SK-N-SH treated with all-trans-retinoic acid at 6 μM for 48 hours (cell line): ENCODE measurements at regions not wholly inside any gene's neighbourhood (a gene's known extent, or its start where the extent isn't known, plus 50 kb on each side); places are given as distances from the start of the nearest gene placed in this dataset.

Source experiments
- ARNTL ChIP-seq: fragments of 450-650 bp; formaldehyde crosslinking; IDR thresholded peaks from 2 replicates; pipeline ENCODE4 v1.5.0; 2020; ENCODE audit warnings: low read depth, mild to moderate bottlenecking, moderate library complexity, borderline replicate concordance
- BACH2 ChIP-seq: fragments of 250-450 bp; sonication (Bioruptor Pico); IDR thresholded peaks from 2 replicates; pipeline ENCODE4 v1.9.0; 2021; ENCODE audit warnings: mild to moderate bottlenecking, borderline replicate concordance
- CSDC2 ChIP-seq: fragments of 250-450 bp; sonication (Bioruptor Pico); IDR thresholded peaks from 2 replicates; pipeline ENCODE4 v1.5.0; 2020; ENCODE audit warnings: mild to moderate bottlenecking, moderate library complexity
- RARB ChIP-seq: fragments of 250-450 bp; sonication (Bioruptor Pico); IDR thresholded peaks from 2 replicates; pipeline ENCODE4 v1.8.0; 2021; ENCODE audit warnings: mild to moderate bottlenecking, moderate library complexity
- TOX ChIP-seq: fragments of 250-450 bp; sonication (Bioruptor Pico); IDR thresholded peaks from 2 replicates; pipeline ENCODE4 v1.8.0; 2021; ENCODE audit warnings: mild to moderate bottlenecking, moderate library complexity, borderline replicate concordance
- ZFP3 ChIP-seq: fragments of 250-450 bp; sonication (Bioruptor Pico); IDR thresholded peaks from 2 replicates; pipeline ENCODE4 v1.5.0; 2020; ENCODE audit warnings: mild to moderate bottlenecking, moderate library complexity
- ZNF565 ChIP-seq: fragments of 450-650 bp; formaldehyde crosslinking; conservative IDR thresholded peaks from 2 replicates; pipeline ENCODE4 v1.5.0; 2020; ENCODE audit warnings: low read depth, mild to moderate bottlenecking, moderate library complexity
- TF ChIP-seq, protein P1 (sequence below): fragments of 250-450 bp; sonication (Bioruptor Pico); IDR thresholded peaks from 2 replicates; pipeline ENCODE4 v1.5.1; 2020; ENCODE audit warnings: low read depth, mild to moderate bottlenecking, moderate library complexity

DNA sequence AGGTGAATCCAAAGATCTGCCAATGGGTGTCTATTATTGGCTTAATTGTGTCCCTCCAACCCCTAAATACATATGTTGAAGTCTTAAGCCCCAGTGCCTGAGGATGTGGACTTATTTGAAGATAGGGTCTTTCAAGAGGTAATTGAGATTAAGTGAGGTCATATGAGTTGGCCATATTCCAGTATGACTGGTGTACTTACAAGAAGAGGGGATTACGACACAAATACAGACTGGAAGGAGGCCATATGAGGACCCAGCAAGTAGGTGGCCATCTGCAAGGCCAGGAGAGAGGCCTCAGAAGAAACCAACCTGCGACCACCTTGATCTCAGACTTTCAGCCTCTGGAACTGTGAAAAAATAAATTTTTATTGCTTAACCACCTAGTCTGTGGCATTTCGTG is 121.1 kb upstream of the FN1 start:
- TF ChIP-seq, protein P1, sequence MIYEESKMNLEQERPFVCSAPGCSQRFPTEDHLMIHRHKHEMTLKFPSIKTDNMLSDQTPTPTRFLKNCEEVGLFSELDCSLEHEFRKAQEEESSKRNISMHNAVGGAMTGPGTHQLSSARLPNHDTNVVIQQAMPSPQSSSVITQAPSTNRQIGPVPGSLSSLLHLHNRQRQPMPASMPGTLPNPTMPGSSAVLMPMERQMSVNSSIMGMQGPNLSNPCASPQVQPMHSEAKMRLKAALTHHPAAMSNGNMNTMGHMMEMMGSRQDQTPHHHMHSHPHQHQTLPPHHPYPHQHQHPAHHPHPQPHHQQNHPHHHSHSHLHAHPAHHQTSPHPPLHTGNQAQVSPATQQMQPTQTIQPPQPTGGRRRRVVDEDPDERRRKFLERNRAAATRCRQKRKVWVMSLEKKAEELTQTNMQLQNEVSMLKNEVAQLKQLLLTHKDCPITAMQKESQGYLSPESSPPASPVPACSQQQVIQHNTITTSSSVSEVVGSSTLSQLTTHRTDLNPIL (CRISPR knock-in tag) = no peak
- no peak for TF ChIP-seq ARNTL (CRISPR knock-in tag)
- TF ChIP-seq TOX (CRISPR knock-in tag) = no peak
- TF ChIP-seq RARB (CRISPR knock-in tag) = no peak
- no peak for TF ChIP-seq CSDC2 (CRISPR knock-in tag)
- no peak for TF ChIP-seq ZFP3 (CRISPR knock-in tag)
- TF ChIP-seq ZNF565 = no peak
- TF ChIP-seq BACH2 (CRISPR knock-in tag) = no peak
